ENCODE measurements at regions not wholly inside any gene's neighbourhood (a gene's known extent, or its start where the extent isn't known, plus 50 kb on each side); places are given as distances from the start of the nearest gene placed in this dataset.

GRCh38 chr9:26175264-26175663 is 497.0 kb upstream of the TUSC1 start:
- H3K27me3 ChIP-seq = no peaks in the 10 kb centered on the region
- no peak overlapping the region for H3K27ac ChIP-seq
- peaks cover 0 to 3% (median 0%) of the 10 kb centered on the region in 9 donors for H3K4me1 ChIP-seq
- no peaks in the 10 kb centered on the region for H3K9me3 ChIP-seq
- no peak overlapping the region for H3K4me3 ChIP-seq
- WGBS, 2 donors = 87 to 89% methylated on average over 1 of the region's 1 CpG
- no peaks in the 10 kb centered on the region for H3K36me3 ChIP-seq
- TF ChIP-seq CTCF (IDR thresholded peaks at IDR 0.05) = no peak
- intact Hi-C loops (cut with DNase I) = no loop called here
- ATAC-seq = no peak
- DNase-seq = no peak

GRCh38 chr9:26172301-26172700 is 494.1 kb upstream of the TUSC1 start:
- Histone ChIP-seq H3K4me3 (no peak overlapping the region), H3K9me3 (no peaks in the 10 kb centered on the region), H3K4me1 (peaks cover 0 to 6% (median 0%) of the 10 kb centered on the region in 9 donors), H3K36me3 (no peaks in the 10 kb centered on the region), H3K27me3 (no peaks in the 10 kb centered on the region), H3K27ac (no peak overlapping the region)
- intact Hi-C loops (cut with DNase I) = no loop called here
- DNase-seq (no peak), ATAC-seq (no peak)
- no peak for TF ChIP-seq CTCF (IDR thresholded peaks at IDR 0.05)
- 79 to 80% methylated on average over 2 of the region's 2 CpGs for WGBS, 2 donors

- WGBS, 2 donors = 20 to 21% methylated on average over 2 of the region's 2 CpGs
- no peaks in the 10 kb centered on the region for H3K27me3 ChIP-seq
- intact Hi-C loops (cut with DNase I) = no loop called here
- no peaks in the 10 kb centered on the region for H3K36me3 ChIP-seq
- TF ChIP-seq CTCF (IDR thresholded peaks at IDR 0.05) = no peak
- H3K9me3 ChIP-seq = no peaks in the 10 kb centered on the region
- no peak overlapping the region for H3K4me3 ChIP-seq
- H3K4me1 ChIP-seq = peaks cover 0 to 6% (median 0%) of the 10 kb centered on the region in 9 donors
- DNase-seq = no peak
- no peak for ATAC-seq
- H3K27ac ChIP-seq = no peak overlapping the region
Observed at GRCh38 chr9:26171691-26172090, 493.4 kb upstream of the TUSC1 start.

GRCh38 chr9:26170190-26170589 is 491.9 kb upstream of the TUSC1 start:
- Histone ChIP-seq H3K4me3 (no peak overlapping the region), H3K27me3 (no peaks in the 10 kb centered on the region), H3K9me3 (no peaks in the 10 kb centered on the region), H3K4me1 (peaks cover 0 to 6% (median 0%) of the 10 kb centered on the region in 9 donors), H3K36me3 (no peaks in the 10 kb centered on the region), H3K27ac (no peak overlapping the region)
- no peak for TF ChIP-seq CTCF (IDR thresholded peaks at IDR 0.05)
- 24 to 40% methylated on average over 3 of the region's 3 CpGs for WGBS, 2 donors
- intact Hi-C loops (cut with DNase I) = no loop called here
- DNase-seq = no peak
- no peak for ATAC-seq

- H3K9me3 ChIP-seq = no peaks in the 10 kb centered on the region
- no peak for ATAC-seq
- no peak for TF ChIP-seq CTCF (IDR thresholded peaks at IDR 0.05)
- no peak overlapping the region for H3K27ac ChIP-seq
- H3K36me3 ChIP-seq = no peaks in the 10 kb centered on the region
- peaks cover 0 to 6% (median 0%) of the 10 kb centered on the region in 9 donors for H3K4me1 ChIP-seq
- intact Hi-C loops (cut with DNase I) = no loop called here
- H3K27me3 ChIP-seq = no peaks in the 10 kb centered on the region
- no peak overlapping the region for H3K4me3 ChIP-seq
- DNase-seq = no peak
Observed at GRCh38 chr9:26169708-26170107, 491.5 kb upstream of the TUSC1 start.
